ENCODE measurements at regions not wholly inside any gene's neighbourhood (a gene's known extent, or its start where the extent isn't known, plus 50 kb on each side); places are given as distances from the start of the nearest gene placed in this dataset.
"Not testable (repeated sequence)": the region's sequence is repeated elsewhere in the genome, so short reads cannot be mapped to it uniquely, and the experiment has no call there.

DNA sequence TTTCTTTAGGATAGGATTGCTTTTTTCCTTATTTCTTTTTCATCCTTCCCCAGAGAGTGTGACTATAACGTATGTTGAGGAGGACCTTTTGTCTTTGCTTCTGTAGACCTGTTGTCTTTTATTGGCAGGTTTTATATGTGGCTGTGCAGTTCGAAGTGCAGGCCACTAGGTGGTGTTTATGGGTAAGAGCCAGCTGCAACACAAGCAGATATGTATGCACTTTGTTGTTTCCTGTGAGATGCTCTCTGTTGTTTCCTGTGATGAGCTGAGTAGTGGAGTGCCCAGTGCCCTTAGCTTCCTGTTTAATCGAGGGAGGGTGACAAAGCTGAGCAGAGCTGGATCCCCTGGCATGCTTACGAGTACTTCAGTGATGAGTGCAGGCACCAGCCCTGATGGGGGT is 50.0 kb upstream of the TGIF2LX start:
- TF ChIP-seq, protein P1, sequence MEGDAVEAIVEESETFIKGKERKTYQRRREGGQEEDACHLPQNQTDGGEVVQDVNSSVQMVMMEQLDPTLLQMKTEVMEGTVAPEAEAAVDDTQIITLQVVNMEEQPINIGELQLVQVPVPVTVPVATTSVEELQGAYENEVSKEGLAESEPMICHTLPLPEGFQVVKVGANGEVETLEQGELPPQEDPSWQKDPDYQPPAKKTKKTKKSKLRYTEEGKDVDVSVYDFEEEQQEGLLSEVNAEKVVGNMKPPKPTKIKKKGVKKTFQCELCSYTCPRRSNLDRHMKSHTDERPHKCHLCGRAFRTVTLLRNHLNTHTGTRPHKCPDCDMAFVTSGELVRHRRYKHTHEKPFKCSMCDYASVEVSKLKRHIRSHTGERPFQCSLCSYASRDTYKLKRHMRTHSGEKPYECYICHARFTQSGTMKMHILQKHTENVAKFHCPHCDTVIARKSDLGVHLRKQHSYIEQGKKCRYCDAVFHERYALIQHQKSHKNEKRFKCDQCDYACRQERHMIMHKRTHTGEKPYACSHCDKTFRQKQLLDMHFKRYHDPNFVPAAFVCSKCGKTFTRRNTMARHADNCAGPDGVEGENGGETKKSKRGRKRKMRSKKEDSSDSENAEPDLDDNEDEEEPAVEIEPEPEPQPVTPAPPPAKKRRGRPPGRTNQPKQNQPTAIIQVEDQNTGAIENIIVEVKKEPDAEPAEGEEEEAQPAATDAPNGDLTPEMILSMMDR (conservative IDR thresholded peaks at IDR 0.05; ENCODE audit: low read depth, low read length): 0 out of 2 replicates have a peak, but pooled peaks have one; percentile 21
- H3K9me1 ChIP-seq (ENCODE audit: insufficient read depth, low read length); H2AK9ac ChIP-seq (replicated peaks; ENCODE audit: low read depth, low read length, poor library complexity); BruUV-seq (replicated peaks); H2BK15ac ChIP-seq (ENCODE audit: low read depth, low read length); H3K18ac ChIP-seq (ENCODE audit: low read depth, low read length); dilution Hi-C loops (cut with HindIII; ENCODE audit: low sequenced_read_pairs, unreplicated experiment); intact Hi-C loops (cut with micrococcal nuclease); H3K23ac ChIP-seq (ENCODE audit: low read depth, low read length); H3K27me3 ChIP-seq (ENCODE audit: control insufficient read depth, insufficient read depth, low read length); H2AFZ ChIP-seq (replicated peaks; ENCODE audit: low read length, poor library complexity); H3K4ac ChIP-seq (ENCODE audit: low read depth, low read length); H3K27ac ChIP-seq (ENCODE audit: insufficient read depth, low read length); H2BK20ac ChIP-seq (ENCODE audit: low read depth, low read length); H3K79me1 ChIP-seq (ENCODE audit: low read depth in 1 of 2, low read length in 2 of 2); H3K4me2 ChIP-seq (ENCODE audit: low read depth, low read length); in situ Hi-C loops (cut with MboI; ENCODE audit: low sequenced_read_pairs); H4K5ac ChIP-seq (ENCODE audit: low read depth, low read length); H4K20me1 ChIP-seq (ENCODE audit: insufficient read depth, low read length); H3K4me1 ChIP-seq (ENCODE audit: control insufficient read depth, insufficient read depth, low read length); CTCF ChIA-PET; H3K56ac ChIP-seq (ENCODE audit: extremely low read depth, insufficient read depth, low read length); H3K14ac ChIP-seq (replicated peaks; ENCODE audit: low read depth, low read length); H3K4me3 ChIP-seq (ENCODE audit: insufficient read depth, low read depth, low read length); H3K9ac ChIP-seq (ENCODE audit: low read depth, low read length); H2BK120ac ChIP-seq (ENCODE audit: low read depth, low read length); H2BK5ac ChIP-seq (ENCODE audit: low read depth, low read length, poor library complexity, severe bottlenecking); H2AK5ac ChIP-seq (ENCODE audit: low read depth, low read length); H4K91ac ChIP-seq (ENCODE audit: insufficient read depth, low read depth, low read length); H3K9me3 ChIP-seq (ENCODE audit: control insufficient read depth, insufficient read depth, low read length); POLR2A ChIA-PET (ENCODE audit: unreplicated experiment); H4K8ac ChIP-seq (ENCODE audit: low read depth in 2 of 2, low read length in 2 of 2); H3K36me3 ChIP-seq (ENCODE audit: control insufficient read depth, insufficient read depth, low read length): not testable (repeated sequence)
- WGBS, 2 experiments (ENCODE audit: extremely low coverage in 2 of 2, insufficient read length in 1 of 2): no CpG with 5 or more reads among the region's 4 CpGs
- ATAC-seq (ENCODE audit: low read depth): peak; percentile 51; the same call in 1 of the 2 replicates
- peak; percentile 2 for DNase-seq

Measured in IMR-90 (cell line).